ENCODE measurements at regions not wholly inside any gene's neighbourhood (a gene's known extent, or its start where the extent isn't known, plus 50 kb on each side); places are given as distances from the start of the nearest gene placed in this dataset.

DNA sequence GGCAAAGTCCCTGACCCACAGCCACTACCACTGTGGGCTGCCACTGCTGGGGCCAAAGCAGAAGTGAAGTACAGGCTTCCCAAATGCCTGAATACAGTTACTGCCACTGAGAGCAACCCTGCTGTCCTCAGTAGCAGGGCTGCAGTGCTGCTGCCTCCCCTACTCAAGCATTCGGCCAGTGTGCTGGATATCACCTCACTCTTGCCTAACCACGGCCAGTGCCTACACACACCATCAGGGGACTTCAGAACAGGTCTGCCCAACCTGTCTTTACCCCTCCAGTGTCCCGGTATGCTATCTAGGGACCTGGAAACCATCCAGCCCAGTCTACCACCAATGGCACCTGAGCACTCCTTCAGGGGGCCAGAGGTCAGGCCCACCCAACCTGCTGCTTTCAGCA is 261.5 kb upstream of the COL8A1 start:
- WGBS, 2 donors = 85 to 94% methylated on average over 2 to 3 of the region's 3 CpGs
- no peak for TF ChIP-seq POLR2A (IDR thresholded peaks at IDR 0.05)
- TF ChIP-seq, protein P1, sequence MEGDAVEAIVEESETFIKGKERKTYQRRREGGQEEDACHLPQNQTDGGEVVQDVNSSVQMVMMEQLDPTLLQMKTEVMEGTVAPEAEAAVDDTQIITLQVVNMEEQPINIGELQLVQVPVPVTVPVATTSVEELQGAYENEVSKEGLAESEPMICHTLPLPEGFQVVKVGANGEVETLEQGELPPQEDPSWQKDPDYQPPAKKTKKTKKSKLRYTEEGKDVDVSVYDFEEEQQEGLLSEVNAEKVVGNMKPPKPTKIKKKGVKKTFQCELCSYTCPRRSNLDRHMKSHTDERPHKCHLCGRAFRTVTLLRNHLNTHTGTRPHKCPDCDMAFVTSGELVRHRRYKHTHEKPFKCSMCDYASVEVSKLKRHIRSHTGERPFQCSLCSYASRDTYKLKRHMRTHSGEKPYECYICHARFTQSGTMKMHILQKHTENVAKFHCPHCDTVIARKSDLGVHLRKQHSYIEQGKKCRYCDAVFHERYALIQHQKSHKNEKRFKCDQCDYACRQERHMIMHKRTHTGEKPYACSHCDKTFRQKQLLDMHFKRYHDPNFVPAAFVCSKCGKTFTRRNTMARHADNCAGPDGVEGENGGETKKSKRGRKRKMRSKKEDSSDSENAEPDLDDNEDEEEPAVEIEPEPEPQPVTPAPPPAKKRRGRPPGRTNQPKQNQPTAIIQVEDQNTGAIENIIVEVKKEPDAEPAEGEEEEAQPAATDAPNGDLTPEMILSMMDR (IDR thresholded peaks at IDR 0.05) = no peak
- H3K4me3 ChIP-seq (ENCODE audit: low read depth, poor library complexity, severe bottlenecking) = no peak overlapping the region
- no peak for DNase-seq (ENCODE audit: low spot score in 2 of 2)
- intact Hi-C loops (cut with DNase I; ENCODE audit: low total_unique reads) = no loop called here

DNA sequence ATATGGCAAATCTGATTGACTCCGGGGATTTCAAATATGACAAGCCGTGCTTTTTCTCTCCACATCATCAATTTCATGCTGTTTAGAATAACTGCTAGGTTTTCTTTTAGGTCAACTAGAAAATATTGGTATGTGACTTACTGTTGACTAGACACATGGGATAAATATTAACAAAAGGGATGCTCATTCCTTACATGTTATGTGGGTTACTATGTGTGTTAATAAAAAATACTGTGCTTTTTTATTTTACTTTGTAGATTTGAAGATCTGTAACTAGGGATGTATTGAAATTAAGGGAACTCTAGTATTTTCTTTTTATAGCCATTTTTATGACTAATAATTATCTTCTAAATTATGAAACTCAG is 264.6 kb upstream of the COL8A1 start:
- intact Hi-C loops (cut with DNase I; ENCODE audit: low total_unique reads) = no loop called here
- DNase-seq (ENCODE audit: low spot score in 2 of 2) = no peak
- TF ChIP-seq POLR2A (IDR thresholded peaks at IDR 0.05) = no peak
- TF ChIP-seq, protein P1 (IDR thresholded peaks at IDR 0.05) = no peak
- 86 to 90% methylated on average over 2 of the region's 2 CpGs for WGBS, 2 donors
- no peak overlapping the region for H3K4me3 ChIP-seq (ENCODE audit: low read depth, poor library complexity, severe bottlenecking)

DNA sequence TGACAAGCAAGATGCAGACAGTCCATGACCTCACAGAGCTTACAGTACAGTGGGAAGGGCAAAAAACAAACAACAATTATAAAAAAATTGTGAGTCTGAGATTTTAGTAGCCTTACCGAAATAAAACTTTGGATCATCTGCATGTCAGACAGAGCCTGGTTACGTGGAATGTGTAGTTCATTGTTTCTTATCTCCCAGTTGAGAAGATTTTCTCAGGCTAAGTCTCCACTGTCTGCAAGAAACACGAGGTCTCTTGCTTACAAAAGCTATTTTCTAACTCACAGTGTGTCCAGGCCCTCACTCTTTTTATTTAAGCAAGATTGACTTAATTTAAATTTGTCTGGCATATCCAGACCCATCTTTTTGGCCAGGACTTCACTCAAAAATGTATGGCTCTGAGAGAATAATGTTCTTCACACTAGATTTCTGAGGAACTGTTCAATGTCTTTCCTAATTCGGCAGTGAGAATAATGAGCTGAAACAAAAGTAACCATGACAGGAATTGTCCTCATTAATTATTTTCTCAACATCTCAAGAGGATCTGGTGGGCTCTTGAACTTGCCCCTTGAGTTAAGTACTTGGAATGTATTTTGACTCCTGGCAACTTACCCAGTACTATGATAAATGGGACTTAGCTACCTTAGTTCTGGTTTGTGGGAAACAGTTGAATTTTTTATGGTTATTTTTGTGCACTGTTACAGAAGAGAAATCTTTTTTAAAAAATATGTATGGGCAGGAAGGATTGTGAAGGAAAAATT is 265.1 kb upstream of the COL8A1 start:
- TF ChIP-seq POLR2A (IDR thresholded peaks at IDR 0.05) = no peak
- TF ChIP-seq, protein P1 (IDR thresholded peaks at IDR 0.05) = no peak
- DNase-seq (ENCODE audit: low spot score in 2 of 2) = no peak
- H3K4me3 ChIP-seq (ENCODE audit: low read depth, poor library complexity, severe bottlenecking) = no peak overlapping the region
- WGBS, 2 donors = 81 to 83% methylated on average over 4 of the region's 4 CpGs
- intact Hi-C loops (cut with DNase I; ENCODE audit: low total_unique reads) = no loop called here

DNA sequence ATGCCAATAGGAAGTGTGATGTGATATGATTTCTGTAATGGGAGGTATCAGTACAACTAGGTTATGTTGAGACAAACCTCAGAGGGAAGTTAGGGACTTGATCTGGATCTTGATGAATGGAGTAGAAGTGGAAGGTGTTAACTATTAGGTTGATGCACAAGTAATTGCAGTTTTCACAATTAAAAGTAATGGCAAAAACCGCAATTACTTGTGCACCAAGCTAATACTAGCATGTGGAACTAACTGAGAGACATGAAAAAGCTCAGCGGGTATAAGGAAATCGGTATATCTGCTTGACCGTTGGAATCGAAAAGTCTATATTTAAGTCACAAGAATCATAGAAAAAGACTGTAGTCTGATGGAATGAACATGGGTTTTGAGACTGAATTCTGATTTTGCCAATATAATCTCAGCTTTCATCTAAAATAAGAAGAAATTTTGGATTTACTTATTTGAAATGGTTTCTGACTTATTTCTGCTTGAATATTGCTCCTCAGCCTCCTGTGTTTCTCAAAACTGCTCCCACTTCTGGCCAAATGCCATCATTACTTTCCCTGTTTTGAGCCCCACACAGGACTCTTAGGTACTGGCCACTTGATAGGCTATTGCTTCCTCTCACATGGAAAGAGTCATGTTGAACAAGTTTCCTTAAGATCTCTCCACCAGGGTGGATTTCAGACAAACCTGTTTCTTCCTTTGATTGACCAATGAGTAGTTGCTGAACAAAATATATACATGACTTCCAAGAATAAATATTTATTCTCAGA is 271.5 kb upstream of the COL8A1 start:
- no peak for DNase-seq (ENCODE audit: low spot score in 2 of 2)
- WGBS, 2 donors = 64 to 67% methylated on average over 5 of the region's 5 CpGs
- no peak overlapping the region for H3K4me3 ChIP-seq (ENCODE audit: low read depth, poor library complexity, severe bottlenecking)
- TF ChIP-seq, protein P1 (IDR thresholded peaks at IDR 0.05) = no peak
- no peak for TF ChIP-seq POLR2A (IDR thresholded peaks at IDR 0.05)
- intact Hi-C loops (cut with DNase I; ENCODE audit: low total_unique reads) = no loop called here

DNA sequence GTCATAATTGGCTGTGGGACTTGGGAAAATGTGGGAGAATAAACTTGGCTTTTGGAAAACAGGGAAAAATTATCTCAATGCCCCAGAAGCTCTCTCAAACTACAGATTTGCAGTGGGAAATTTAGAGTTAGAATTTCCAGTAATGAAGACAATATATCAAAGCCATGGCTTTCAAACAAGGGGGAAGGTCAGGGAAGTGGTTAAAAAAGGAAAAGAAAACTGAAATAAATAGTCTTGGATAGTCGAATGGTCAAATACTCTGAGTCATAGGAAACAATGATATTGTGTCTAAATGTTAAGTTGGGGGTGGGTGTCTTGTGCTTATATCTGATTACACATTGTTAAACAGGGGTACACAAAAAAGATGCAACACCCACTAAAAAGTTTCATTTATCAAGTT is 272.4 kb upstream of the COL8A1 start:
- WGBS, 2 donors = 30 to 48% methylated on average over 1 of the region's 1 CpG
- no peak for DNase-seq (ENCODE audit: low spot score in 2 of 2)
- TF ChIP-seq POLR2A (IDR thresholded peaks at IDR 0.05) = no peak
- TF ChIP-seq, protein P1 (IDR thresholded peaks at IDR 0.05) = no peak
- H3K4me3 ChIP-seq (ENCODE audit: low read depth, poor library complexity, severe bottlenecking) = no peak overlapping the region
- intact Hi-C loops (cut with DNase I; ENCODE audit: low total_unique reads) = no loop called here
